Stimulated activated naive CD8-positive, alpha-beta T cell treated with anti-CD3 and anti-CD28 coated beads, Interleukin-15, Interleukin-2, amounts not matched to agents 100 ng/mL and 50 ng/mL, for 24 hours (primary cell): ENCODE measurements at regions not wholly inside any gene's neighbourhood (a gene's known extent, or its start where the extent isn't known, plus 50 kb on each side); places are given as distances from the start of the nearest gene placed in this dataset.

Source experiments
- H3K27ac Mint-ChIP-seq: one replicate; pipeline ENCODE4 v1.8.0; 2021; ENCODE audit warnings: mild to moderate bottlenecking, mixed read lengths
- H3K27me3 Mint-ChIP-seq: one replicate; pipeline ENCODE4 v1.8.0; 2021; ENCODE audit warnings: mixed read lengths
- H3K36me3 Mint-ChIP-seq: one replicate; pipeline ENCODE4 v1.8.0; 2021; ENCODE audit warnings: low read depth, mixed read lengths
- H3K4me1 Mint-ChIP-seq: one replicate; pipeline ENCODE4 v1.8.0; 2021; ENCODE audit warnings: low read depth, mixed read lengths
- H3K4me3 Mint-ChIP-seq: one replicate; pipeline ENCODE4 v1.8.0; 2021; ENCODE audit warnings: mild to moderate bottlenecking, mixed read lengths
- H3K9me3 Mint-ChIP-seq: one replicate; pipeline ENCODE4 v1.8.0; 2021; ENCODE audit warnings: mixed read lengths

DNA sequence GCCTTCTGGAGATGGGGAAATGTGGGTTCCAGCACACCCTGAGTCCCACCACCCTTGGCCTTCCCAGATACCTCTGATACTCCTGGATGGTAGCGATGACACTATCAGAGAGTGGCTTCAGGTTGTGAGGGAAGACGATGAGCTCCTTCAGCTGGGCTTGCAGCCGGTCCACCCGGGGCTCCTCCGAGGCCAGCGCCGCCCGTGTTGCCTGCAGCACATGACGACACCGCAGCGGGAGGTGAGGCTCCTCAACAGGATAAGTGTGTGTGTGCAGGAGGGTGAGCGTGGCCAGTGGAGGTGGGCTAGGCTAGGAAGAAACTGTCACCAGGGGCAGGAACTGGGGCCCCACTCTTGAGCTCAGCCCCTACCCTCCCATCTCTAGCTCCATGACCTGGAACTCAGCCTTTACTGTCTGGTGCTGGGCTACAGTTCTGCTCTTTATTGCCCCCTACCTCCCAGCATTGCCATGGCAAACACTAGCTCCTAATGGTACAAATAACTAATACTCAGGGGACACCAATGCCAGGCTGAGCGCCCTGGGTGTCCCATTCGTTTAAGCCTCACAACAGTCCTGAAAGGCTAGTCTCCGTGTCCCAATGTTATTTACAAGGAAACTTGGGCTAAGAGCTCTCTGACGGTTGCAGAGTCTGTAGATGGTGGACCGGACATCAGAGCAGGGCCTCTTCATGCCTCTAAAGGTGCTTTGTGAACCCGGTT lies 64.1 kb downstream of the SYNE3 start:
- no peaks in the 10 kb centered on the region for H3K4me1 Mint-ChIP-seq
- peaks cover 50% of the 10 kb centered on the region for H3K36me3 Mint-ChIP-seq
- no peaks in the 10 kb centered on the region for H3K9me3 Mint-ChIP-seq
- no peaks in the 10 kb centered on the region for H3K27me3 Mint-ChIP-seq
- H3K4me3 Mint-ChIP-seq: no peak overlapping the region
- no peak overlapping the region for H3K27ac Mint-ChIP-seq

DNA sequence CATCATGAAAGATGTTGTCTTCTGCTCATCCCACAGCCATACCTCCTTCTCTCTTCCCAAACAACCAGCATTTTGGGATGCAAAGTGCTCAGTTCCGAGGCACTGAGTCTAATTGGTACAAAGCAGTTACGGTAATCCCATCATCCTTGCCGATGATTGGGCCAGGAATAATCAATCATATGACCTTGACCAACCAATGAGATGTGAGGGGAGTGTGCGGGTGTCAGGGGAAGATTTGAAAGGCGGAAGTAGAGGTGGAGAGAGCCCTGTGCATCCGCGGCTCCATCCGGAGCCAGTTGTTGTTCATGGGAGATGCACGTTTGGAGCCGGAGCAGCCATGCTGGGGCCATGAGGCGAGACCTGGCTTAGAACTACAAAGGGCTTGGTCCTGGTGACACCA lies 67.3 kb downstream of the SYNE3 start:
- Mint-ChIP-seq H3K27me3 (no peaks in the 10 kb centered on the region), H3K9me3 (no peaks in the 10 kb centered on the region), H3K4me1 (no peaks in the 10 kb centered on the region), H3K4me3 (no peak overlapping the region), H3K36me3 (peaks cover 32% of the 10 kb centered on the region), H3K27ac (no peak overlapping the region)

DNA sequence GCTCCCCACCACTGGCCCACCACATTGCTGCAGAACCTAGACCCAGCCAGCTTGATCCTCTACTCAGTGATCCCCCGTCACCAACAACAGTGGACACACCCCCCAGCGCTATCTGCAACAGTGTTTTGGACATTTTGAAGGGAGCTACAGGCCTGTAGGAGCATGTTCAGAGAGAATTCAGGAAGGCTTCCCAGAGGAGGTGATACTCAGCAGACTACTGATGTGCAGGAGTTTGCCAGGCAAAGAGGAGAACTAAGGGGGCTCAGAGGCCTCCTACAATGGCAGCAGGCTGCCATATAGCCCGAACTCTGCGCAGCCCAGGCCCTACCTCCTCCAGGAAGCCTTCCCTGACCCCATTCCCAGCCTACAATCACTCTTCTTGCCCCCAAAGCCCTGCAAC lies 70.0 kb downstream of the SYNE3 start:
- Mint-ChIP-seq H3K27me3 (no peaks in the 10 kb centered on the region), H3K4me1 (peaks cover 12% of the 10 kb centered on the region), H3K4me3 (no peak overlapping the region), H3K9me3 (no peaks in the 10 kb centered on the region), H3K36me3 (peaks cover 28% of the 10 kb centered on the region), H3K27ac (no peak overlapping the region)

DNA sequence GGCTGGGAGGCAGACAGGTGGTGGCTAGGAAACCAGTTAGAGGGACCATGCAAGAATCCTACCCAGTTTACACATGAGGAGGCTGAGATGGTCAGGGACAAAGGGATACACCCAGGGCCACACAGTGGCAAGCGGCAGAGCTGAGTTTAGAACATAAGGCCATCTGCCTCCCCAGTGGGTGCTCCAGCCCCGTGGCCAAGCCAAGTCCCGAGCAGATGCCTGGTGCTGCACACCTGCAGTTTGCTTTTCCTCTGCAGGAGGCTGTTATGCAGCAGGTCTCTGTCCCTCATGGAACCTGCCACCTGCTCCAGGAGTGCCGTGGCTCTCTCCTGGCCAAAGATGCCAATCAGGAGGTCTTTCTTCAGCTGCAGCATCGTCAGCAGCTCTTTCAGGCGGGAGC lies 70.8 kb downstream of the SYNE3 start:
- no peak overlapping the region for H3K4me3 Mint-ChIP-seq
- peaks cover 12% of the 10 kb centered on the region for H3K4me1 Mint-ChIP-seq
- H3K36me3 Mint-ChIP-seq: peaks cover 20% of the 10 kb centered on the region
- H3K27me3 Mint-ChIP-seq: no peaks in the 10 kb centered on the region
- H3K27ac Mint-ChIP-seq: no peak overlapping the region
- no peaks in the 10 kb centered on the region for H3K9me3 Mint-ChIP-seq

DNA sequence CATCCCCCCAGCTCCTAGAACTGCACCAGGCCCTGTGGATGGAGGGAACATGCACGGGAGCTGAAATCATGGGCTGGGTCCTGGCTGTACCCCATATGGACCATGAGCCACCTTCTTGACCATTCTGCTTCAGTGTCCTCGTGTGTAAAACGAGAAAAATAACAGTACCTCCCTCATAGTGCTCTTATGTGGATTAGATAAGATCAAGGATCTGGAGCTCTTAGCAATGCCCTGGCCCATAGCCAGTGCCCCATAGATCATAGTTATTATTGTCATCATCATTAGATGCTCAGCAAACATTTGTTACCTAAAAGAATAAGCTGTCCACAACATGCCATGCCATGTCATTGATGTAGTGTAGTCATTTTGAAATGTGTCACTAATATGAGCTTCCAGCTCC lies 71.3 kb downstream of the SYNE3 start:
- Mint-ChIP-seq H3K4me3 (no peak overlapping the region), H3K9me3 (no peaks in the 10 kb centered on the region), H3K36me3 (peaks cover 20% of the 10 kb centered on the region), H3K4me1 (peaks cover 12% of the 10 kb centered on the region), H3K27ac (no peak overlapping the region), H3K27me3 (no peaks in the 10 kb centered on the region)

DNA sequence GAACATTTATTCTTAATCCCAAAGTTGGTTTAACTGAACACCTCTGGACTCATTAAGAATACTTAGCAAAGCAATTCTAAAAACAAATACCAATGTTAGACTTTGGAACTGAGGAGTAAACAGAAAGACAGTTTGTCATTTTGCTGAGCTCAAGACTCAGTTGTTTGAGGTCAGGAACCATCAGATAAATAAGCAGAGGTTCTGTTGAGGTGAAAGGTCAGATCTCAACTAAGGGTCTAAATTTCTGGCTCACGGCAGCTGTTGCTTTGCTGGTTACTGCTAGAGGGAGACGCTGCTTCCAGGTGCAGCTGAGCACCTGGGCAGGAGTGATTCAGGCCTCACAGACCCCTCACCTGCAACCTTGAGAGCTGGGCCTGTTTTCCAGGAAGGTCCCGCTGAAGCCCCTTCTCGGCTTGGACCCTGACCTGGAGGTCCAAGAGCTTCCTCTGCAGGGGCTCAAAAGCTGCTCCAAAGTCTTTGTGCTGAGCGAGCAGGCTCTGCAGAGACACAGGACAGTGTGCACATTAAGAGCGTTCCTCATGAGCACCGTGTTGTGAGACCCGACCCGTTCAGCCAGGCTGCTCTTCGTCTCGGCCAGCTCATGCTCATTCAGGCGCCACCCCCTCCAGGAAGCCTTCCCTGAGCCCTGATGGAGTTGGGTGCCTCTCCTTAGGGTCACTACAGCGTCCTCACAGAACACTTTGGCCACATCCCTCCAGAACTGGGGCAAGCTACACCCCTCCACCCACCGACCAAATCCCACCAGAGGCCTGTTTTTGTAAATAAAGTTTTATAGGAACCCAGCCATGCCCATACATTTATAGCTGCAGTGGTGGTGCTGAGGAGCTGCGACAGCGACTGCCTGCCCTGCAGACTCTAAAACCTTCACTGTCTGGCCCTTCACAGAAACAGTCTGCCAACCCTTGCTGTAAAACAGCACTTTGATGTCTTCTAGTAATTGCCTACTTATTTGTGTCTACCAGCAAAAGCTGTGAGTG lies 72.0 kb downstream of the SYNE3 start:
- H3K4me1 Mint-ChIP-seq: peaks cover 12% of the 10 kb centered on the region
- H3K27ac Mint-ChIP-seq: no peak overlapping the region
- peaks cover 20% of the 10 kb centered on the region for H3K36me3 Mint-ChIP-seq

DNA sequence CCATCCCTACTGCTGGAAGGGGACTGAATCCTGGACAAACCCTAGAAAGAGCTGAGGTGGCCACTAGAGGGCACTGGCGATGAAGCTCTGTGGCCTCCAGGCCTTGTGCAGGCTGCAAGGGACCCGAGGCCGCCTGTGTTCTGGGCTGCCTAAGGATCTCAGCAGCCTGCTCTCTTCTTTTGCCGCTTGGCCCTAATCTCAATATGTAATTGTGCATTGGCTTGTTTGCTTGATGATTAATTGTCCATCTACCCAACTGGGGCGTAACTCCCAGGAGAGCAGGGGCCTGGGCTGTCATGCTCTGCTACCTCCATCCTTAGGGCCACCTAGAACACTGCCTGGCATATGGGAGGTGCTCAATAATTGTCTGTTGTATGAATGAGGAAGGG lies 73.8 kb downstream of the SYNE3 start:
- no peaks in the 10 kb centered on the region for H3K9me3 Mint-ChIP-seq
- no peak overlapping the region for H3K4me3 Mint-ChIP-seq
- H3K4me1 Mint-ChIP-seq: peaks cover 12% of the 10 kb centered on the region
- peak overlapping the region; percentile 84 for H3K27ac Mint-ChIP-seq
- H3K36me3 Mint-ChIP-seq: peaks cover 21% of the 10 kb centered on the region
- no peaks in the 10 kb centered on the region for H3K27me3 Mint-ChIP-seq

More for the DNA sequence above, 72.0 kb downstream of the SYNE3 start:
- Mint-ChIP-seq H3K9me3 (no peaks in the 10 kb centered on the region), H3K4me3 (no peak overlapping the region), H3K27me3 (no peaks in the 10 kb centered on the region)

DNA sequence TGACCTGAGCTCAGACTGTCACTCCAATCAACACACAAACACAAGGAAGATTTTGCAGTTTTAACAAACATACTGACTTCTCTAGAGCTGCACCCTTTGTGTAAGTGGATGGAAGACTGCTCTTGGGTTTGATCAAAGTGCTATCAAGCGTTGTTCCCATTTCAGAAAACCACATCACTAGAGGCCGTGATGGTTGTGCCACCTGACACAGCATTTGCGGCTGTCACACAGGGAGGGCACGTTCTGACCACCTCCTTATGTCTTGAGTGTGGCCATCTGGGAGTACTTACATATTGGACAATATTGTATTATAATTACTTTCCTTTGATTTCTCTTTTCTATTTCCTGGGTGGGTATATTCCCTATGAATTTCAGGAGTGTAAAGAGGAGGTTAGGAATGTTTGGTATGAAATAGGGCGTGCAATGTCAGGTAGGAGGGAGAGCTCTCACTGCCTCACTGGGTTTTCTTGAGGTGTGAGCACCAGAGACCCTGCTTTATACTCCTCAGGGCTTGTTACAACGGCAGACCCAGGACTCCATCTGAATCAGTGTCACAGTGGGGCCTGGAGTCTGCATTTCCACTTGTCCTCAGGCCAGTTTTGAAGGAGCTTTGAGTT lies 74.3 kb downstream of the SYNE3 start:
- no peak overlapping the region for H3K27ac Mint-ChIP-seq
- no peaks in the 10 kb centered on the region for H3K27me3 Mint-ChIP-seq
- H3K9me3 Mint-ChIP-seq: no peaks in the 10 kb centered on the region
- peaks cover 23% of the 10 kb centered on the region for H3K36me3 Mint-ChIP-seq
- H3K4me1 Mint-ChIP-seq: peaks cover 17% of the 10 kb centered on the region
- no peak overlapping the region for H3K4me3 Mint-ChIP-seq

DNA sequence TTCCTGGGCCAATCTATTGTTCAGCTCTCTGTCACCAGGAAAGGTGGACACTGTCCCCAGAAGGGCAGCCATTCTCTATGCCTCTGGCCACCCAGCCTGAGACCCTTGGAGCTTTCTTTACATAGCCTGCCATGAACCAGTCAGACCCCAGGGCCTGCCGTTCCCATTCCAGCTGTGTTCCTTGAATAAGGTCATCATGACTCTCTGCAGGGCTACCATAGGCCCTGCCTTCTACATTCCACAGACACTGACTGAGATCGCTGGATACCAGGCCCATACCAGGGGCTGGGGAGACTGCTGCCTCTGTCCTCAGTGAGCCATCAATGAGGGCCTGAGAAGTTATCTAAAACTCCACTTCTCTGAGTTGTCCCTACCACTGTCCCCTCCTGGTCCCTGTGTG lies 75.5 kb downstream of the SYNE3 start:
- no peak overlapping the region for H3K4me3 Mint-ChIP-seq
- no peaks in the 10 kb centered on the region for H3K27me3 Mint-ChIP-seq
- H3K9me3 Mint-ChIP-seq: no peaks in the 10 kb centered on the region
- H3K4me1 Mint-ChIP-seq: peaks cover 17% of the 10 kb centered on the region
- H3K27ac Mint-ChIP-seq: no peak overlapping the region
- peaks cover 28% of the 10 kb centered on the region for H3K36me3 Mint-ChIP-seq

DNA sequence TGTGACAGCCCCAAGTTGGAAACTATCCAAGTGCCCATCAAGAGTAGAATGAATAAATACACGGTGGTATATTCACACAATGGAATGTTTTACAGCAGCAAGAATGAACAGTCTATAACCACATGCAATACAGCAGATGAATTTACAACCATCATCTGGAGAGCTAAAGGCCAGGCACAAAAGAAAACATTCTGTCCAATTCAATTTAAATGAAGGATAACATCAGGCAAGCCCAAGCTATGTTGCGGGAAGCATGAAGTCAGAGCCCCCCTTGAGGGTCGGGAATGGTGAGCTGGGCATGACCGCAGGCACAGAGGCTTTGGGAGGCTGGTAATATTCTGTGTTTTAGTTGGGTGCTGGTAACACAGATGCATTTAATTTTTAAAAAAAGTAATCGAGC lies 76.0 kb downstream of the SYNE3 start:
- H3K4me3 Mint-ChIP-seq: no peak overlapping the region
- peaks cover 17% of the 10 kb centered on the region for H3K4me1 Mint-ChIP-seq
- H3K9me3 Mint-ChIP-seq: no peaks in the 10 kb centered on the region
- H3K27me3 Mint-ChIP-seq: no peaks in the 10 kb centered on the region
- H3K36me3 Mint-ChIP-seq: peaks cover 33% of the 10 kb centered on the region
- H3K27ac Mint-ChIP-seq: no peak overlapping the region

DNA sequence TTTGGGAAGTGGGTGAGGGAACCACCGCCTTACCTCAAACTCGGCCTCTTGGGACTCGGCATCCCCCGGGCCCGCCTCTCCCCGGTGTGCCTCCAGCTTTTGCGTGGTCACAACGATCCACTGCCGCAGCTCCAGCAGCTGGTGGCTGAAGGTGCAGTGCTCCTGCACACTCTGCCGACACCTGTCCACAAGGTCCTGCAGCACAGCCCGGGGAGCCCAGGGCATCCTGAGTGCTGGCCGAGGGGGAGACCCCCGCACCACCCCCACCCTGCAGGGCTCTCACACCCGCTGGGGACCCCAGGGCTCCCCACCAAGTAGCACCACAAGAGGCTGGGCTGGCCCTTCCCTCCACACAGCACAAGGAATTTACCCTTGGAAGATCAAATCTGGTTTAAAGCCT lies 76.6 kb downstream of the SYNE3 start:
- Mint-ChIP-seq H3K27me3 (no peaks in the 10 kb centered on the region), H3K4me1 (peaks cover 17% of the 10 kb centered on the region), H3K36me3 (peaks cover 39% of the 10 kb centered on the region), H3K27ac (no peak overlapping the region), H3K4me3 (no peak overlapping the region), H3K9me3 (no peaks in the 10 kb centered on the region)

DNA sequence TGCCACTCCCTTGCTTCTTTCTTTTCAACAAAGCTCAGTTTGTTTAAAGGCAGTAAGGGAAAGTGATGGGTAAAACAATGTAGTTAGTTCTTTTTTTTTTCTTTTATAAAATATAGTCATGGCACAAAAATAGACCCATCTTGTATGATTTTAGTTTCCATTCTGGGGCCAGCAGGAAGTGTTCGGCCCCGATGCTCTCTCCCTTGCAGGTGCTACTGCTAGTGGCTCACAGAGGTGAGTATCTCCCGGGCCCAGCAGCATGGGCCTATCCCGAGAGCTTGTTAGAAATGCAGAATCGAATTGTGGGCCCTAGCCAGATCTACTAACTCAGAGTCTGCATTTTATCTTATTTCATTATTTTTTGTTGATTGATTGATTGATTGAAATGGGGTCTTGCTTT lies 78.7 kb downstream of the SYNE3 start:
- Mint-ChIP-seq H3K27me3 (no peaks in the 10 kb centered on the region), H3K27ac (peak overlapping the region; percentile 29), H3K4me1 (peaks cover 13% of the 10 kb centered on the region), H3K36me3 (peaks cover 36% of the 10 kb centered on the region), H3K9me3 (no peaks in the 10 kb centered on the region), H3K4me3 (no peak overlapping the region)

DNA sequence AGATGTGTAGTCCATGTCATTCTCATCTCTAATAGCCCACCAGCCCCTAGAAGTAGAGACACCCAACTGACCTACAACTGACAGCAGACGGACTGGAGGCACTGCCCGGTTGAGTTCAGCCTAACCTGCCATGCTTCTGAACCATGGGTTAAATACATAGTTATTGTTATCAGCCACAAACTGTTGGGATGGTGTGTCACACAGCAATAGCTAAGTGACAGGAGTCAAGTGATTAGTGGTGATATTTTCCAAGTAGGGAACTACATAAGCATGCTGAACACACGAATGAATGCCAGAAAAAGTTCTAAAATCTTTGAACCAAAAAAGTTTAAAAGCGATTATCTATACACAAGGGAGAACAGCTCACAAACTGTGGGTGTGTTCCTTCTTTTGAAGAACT lies 80.1 kb downstream of the SYNE3 start:
- Mint-ChIP-seq H3K4me1 (peaks cover 5% of the 10 kb centered on the region), H3K4me3 (no peak overlapping the region), H3K9me3 (no peaks in the 10 kb centered on the region), H3K27ac (no peak overlapping the region), H3K36me3 (peaks cover 41% of the 10 kb centered on the region), H3K27me3 (no peaks in the 10 kb centered on the region)

DNA sequence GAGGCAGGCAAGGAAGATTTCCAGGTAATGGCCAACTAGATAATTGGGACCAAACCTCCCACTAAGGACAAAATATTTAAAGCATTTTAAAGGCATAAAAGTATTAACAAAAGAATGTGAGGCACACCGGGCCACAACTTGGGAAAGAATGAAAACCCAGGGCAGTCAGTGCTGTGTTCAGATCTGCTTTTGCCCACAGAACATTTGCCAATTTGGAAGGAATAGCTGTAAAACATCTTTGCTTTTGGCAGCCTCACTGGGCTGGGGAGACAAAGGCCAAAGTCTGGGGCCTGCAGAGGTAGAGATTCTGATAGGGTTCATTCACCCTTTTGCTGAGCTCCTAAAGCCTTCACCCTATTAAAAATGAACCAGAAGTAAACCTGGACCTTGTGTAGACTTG lies 82.3 kb downstream of the SYNE3 start:
- no peaks in the 10 kb centered on the region for H3K27me3 Mint-ChIP-seq
- peaks cover 5% of the 10 kb centered on the region for H3K4me1 Mint-ChIP-seq
- no peak overlapping the region for H3K27ac Mint-ChIP-seq
- H3K36me3 Mint-ChIP-seq: peaks cover 51% of the 10 kb centered on the region
- no peak overlapping the region for H3K4me3 Mint-ChIP-seq
- H3K9me3 Mint-ChIP-seq: no peaks in the 10 kb centered on the region

DNA sequence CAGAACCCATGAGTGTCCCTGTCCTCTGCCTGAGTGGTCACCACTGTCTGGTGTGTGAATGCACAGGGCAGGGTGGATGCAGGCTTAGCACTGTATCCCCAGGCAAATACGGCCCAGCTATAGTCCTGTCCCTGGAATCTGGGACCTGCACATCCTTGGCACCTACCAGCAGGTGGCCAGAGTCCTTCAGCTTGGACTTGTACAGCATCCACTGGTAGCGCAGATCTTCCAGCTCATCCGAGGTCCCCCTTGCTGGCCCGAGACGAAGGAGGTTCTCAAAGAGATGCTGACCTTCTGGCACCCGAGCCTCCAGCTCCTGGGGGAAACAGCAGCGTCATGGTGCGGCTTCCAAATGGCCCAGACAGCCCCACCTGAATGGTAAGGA lies 83.4 kb downstream of the SYNE3 start:
- Mint-ChIP-seq H3K4me3 (no peak overlapping the region), H3K27me3 (no peaks in the 10 kb centered on the region), H3K9me3 (no peaks in the 10 kb centered on the region), H3K36me3 (peaks cover 42% of the 10 kb centered on the region), H3K27ac (no peak overlapping the region), H3K4me1 (peaks cover 5% of the 10 kb centered on the region)
